GM18498 (cell line): ENCODE measurements at regions not wholly inside any gene's neighbourhood (a gene's known extent, or its start where the extent isn't known, plus 50 kb on each side); places are given as distances from the start of the nearest gene placed in this dataset.

ENCODE experiments used
- ATAC-seq: cut with Tn5 transposase; IDR thresholded peaks from one replicate; pipeline ENCODE4 v1.9.1; 2021; ENCODE audit warnings: mild to moderate bottlenecking, moderate library complexity; ENCODE audit not compliant: unreplicated experiment

DNA sequence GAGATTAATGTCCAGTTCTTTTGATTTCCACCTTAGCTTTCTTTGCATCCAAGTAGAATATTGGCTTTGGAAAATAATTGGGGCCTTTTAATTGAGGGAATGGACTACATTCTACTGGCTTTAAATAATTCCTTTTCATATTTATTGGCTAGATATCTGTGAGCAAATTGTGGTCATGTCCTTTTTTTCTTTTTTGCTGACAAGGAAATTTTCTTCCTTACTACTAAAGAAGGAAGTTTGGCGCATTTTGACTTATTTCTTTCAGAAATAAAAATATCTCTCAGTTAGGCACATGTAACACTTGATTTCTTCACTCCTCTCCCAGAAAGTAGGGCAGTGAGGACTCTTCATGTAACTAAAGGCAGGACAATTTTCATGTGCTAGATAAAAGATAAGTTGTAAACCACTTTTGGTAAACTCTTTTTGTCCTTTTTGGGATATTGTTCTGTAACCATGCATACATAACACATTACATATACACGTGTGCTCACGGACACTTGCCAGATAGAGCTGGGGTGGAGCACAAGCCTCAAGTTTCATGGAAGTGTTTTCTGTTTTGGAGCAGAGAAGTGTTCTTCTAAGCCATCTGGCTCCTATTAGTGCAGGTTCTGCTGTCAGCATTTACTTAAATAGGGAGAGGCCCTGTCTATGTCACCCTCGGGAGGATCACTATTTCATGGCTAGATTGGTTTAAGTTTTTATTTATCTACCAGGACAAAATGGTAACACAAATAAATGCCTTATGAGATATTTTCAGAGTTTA is 85.1 kb upstream of the LRIG3 start:
- no peak for ATAC-seq

GRCh38 chr12:59004456-59004855 is 84.2 kb upstream of the LRIG3 start:
- no peak for ATAC-seq

GRCh38 chr12:58995666-58996363 is 75.5 kb upstream of the LRIG3 start:
- ATAC-seq = no peak

DNA sequence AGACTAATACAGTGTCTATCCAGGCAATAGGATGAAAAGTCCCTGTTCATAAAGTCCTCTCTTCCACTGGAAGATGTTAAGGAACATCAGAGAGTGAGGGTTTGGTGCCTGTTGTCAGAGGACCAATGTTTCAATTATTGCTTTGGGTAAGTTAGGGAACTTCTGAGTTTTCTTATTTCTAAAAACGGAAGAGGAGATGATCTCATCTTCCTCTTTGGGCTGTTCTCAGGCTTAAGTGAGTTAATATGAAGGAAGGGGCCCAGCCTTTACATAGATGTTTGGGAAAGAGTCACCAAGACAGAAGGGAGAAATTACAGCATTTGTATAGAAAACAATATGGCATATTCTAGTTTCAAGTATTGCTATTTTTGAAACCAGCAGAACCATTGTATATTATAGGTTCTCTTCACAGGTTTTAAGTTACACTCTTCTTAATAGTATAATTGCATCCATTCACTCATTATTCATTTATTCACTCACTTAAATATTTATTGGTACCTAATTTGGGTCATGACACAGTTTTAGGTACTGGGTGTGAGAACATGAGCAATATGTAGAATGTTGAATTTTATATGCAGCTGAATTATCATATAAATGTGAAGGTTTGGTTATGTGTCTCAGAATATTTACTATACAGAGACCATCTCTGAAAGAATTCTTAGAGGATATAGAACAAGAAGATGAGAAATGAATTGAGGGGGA is 68.5 kb upstream of the LRIG3 start:
- no peak for ATAC-seq

- ATAC-seq = no peak
Measured at GRCh38 chr12:58981961-58982360, 61.7 kb upstream of the LRIG3 start.

- ATAC-seq = no peak
Measured at GRCh38 chr12:58980768-58981167, 60.5 kb upstream of the LRIG3 start.

- ATAC-seq = no peak
Measured at GRCh38 chr12:58978717-58979116, 58.4 kb upstream of the LRIG3 start.

- ATAC-seq = no peak
Measured at GRCh38 chr12:58977476-58977875, 57.2 kb upstream of the LRIG3 start.

DNA sequence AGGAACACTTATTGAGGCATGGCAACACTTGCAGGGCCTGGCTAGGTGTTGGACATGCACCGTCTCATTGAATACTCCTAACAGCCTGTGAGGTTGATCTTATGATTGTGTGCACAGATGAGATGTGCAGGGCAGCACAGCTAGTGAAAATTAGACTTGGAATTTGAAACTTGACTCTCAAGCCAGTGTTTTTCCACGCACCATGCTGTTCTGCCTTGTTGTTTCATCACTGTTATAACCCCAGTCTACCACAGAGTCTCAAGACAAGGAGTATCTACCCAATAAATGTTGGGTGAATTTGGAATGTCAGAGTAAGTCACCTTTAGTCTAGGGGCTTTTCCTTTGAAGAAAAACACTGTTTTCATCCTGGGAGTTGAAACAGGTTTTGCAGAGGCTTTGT is 55.8 kb upstream of the LRIG3 start:
- no peak for ATAC-seq
